ENCODE measurements at regions not wholly inside any gene's neighbourhood (a gene's known extent, or its start where the extent isn't known, plus 50 kb on each side); places are given as distances from the start of the nearest gene placed in this dataset.

- TF ChIP-seq CTCF (IDR thresholded peaks at IDR 0.05; ENCODE audit: insufficient read depth, low read depth, low read length, missing control alignments) = no peak
- DNase-seq (ENCODE audit: low read depth) = no peak
- H3K4me3 ChIP-seq (ENCODE audit: low read length) = no peak overlapping the region
Measured at GRCh38 chr4:185898413-185898812, 86.4 kb upstream of the SORBS2 start.

GRCh38 chr4:185899833-185900232, 87.8 kb upstream of the SORBS2 start:
- DNase-seq (ENCODE audit: low read depth) = no peak

GRCh38 chr4:185902654-185903053, 90.7 kb upstream of the SORBS2 start:
- no peak overlapping the region for H3K4me3 ChIP-seq (ENCODE audit: low read length)
- peak; percentile 56 for DNase-seq (ENCODE audit: low read depth)
- no peak for TF ChIP-seq CTCF (IDR thresholded peaks at IDR 0.05; ENCODE audit: insufficient read depth, low read depth, low read length, missing control alignments)

More at GRCh38 chr4:185899833-185900232, 87.8 kb upstream of the SORBS2 start:
- no peak overlapping the region for H3K4me3 ChIP-seq (ENCODE audit: low read length)
- no peak for TF ChIP-seq CTCF (IDR thresholded peaks at IDR 0.05; ENCODE audit: insufficient read depth, low read depth, low read length, missing control alignments)

GRCh38 chr4:185903205-185903604, 91.2 kb upstream of the SORBS2 start:
- H3K4me3 ChIP-seq (ENCODE audit: low read length) = no peak overlapping the region
- peak; percentile 74 for DNase-seq (ENCODE audit: low read depth)
- no peak for TF ChIP-seq CTCF (IDR thresholded peaks at IDR 0.05; ENCODE audit: insufficient read depth, low read depth, low read length, missing control alignments)

DNA sequence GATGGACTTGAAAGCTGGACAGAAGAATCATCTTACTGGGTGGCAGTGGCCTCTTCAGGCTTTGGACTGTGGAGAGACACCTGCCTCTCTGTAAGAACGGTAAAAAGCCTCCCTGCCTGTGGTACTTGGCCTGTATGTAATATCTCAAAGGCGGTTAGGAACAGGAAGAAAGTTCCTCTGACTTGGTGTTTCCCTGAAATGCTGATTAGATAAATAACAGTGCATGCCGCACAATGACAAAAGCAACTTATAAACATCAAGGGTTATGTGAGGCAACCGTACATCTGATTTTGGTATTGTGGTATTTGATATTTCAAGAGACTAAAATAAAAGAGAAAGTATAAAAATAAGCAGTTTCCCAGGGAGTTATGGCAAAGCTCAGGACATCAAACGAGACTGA, 92.4 kb upstream of the SORBS2 start:
- DNase-seq (ENCODE audit: low read depth) = no peak
- no peak overlapping the region for H3K4me3 ChIP-seq (ENCODE audit: low read length)
- no peak for TF ChIP-seq CTCF (IDR thresholded peaks at IDR 0.05; ENCODE audit: insufficient read depth, low read depth, low read length, missing control alignments)

DNA sequence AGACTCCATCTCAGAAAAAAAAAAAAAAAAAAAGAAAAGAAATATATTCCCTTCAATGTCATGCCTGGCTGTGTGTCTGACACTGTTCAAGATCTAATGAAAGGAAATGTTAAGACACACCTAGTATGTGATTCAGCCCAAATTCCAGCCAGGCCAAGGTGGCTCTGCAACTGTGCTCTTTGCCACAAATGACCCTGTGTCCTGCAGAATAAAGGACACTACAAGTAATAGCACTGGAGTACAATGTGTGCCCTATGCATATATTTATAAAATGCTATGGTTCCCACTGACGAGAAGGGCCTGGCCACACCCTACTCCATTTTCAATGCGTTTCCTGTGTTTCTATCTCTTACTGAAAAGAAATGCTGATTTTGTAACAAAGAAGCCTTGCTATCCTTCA, 98.0 kb upstream of the SORBS2 start:
- no peak for TF ChIP-seq CTCF (IDR thresholded peaks at IDR 0.05; ENCODE audit: insufficient read depth, low read depth, low read length, missing control alignments)
- H3K4me3 ChIP-seq (ENCODE audit: low read length) = no peak overlapping the region
- DNase-seq (ENCODE audit: low read depth) = peak; percentile 15

- peak; percentile 41 for DNase-seq (ENCODE audit: low read depth)
- no peak for TF ChIP-seq CTCF (IDR thresholded peaks at IDR 0.05; ENCODE audit: insufficient read depth, low read depth, low read length, missing control alignments)
- H3K4me3 ChIP-seq (ENCODE audit: low read length) = no peak overlapping the region
Measured at GRCh38 chr4:185911556-185912064, 99.6 kb upstream of the SORBS2 start.
